Epithelial cell of esophagus (primary cell): ENCODE measurements at regions not wholly inside any gene's neighbourhood (a gene's known extent, or its start where the extent isn't known, plus 50 kb on each side); places are given as distances from the start of the nearest gene placed in this dataset.
"Not testable (repeated sequence)": the region's sequence is repeated elsewhere in the genome, so short reads cannot be mapped to it uniquely, and the experiment has no call there.

Experiments
- DNase-seq: peaks from one replicate; pipeline ENCODE4 v3.0.0; 2010; ENCODE audit warnings: low read depth
- H3K4me3 ChIP-seq: 2 replicates; pipeline ENCODE4 v1.5.1; 2011; ENCODE audit warnings: mild to moderate bottlenecking, low read length, control low read depth
- CTCF ChIP-seq: IDR thresholded peaks from 2 replicates; pipeline ENCODE4 v1.5.1; 2011; ENCODE audit warnings: low read depth, mild to moderate bottlenecking, low read length, control low read depth, inconsistent platforms; ENCODE audit not compliant: insufficient read depth; ENCODE audit errors: missing control alignments

- no peak for TF ChIP-seq CTCF
Measured at GRCh38 chr1:204775546-204775945, 90.0 kb upstream of the LRRN2 start.

GRCh38 chr1:204777591-204777990, 92.1 kb upstream of the LRRN2 start:
- TF ChIP-seq CTCF, result no peak
- no peak overlapping the region for H3K4me3 ChIP-seq
- DNase-seq, result no peak

More at GRCh38 chr1:204775546-204775945, 90.0 kb upstream of the LRRN2 start:
- no peak overlapping the region for H3K4me3 ChIP-seq
- no peak for DNase-seq

- no peak for DNase-seq
- no peak for TF ChIP-seq CTCF
Measured at GRCh38 chr1:204780630-204781029, 90.0 kb upstream of the NFASC start.

GRCh38 chr1:204782118-204782700, 88.5 kb upstream of the NFASC start:
- H3K4me3 ChIP-seq, result no peak overlapping the region
- DNase-seq, result no peak
- no peak for TF ChIP-seq CTCF

More at GRCh38 chr1:204780630-204781029, 90.0 kb upstream of the NFASC start:
- H3K4me3 ChIP-seq, result no peak overlapping the region

- DNase-seq, H3K4me3 ChIP-seq: not testable (repeated sequence)
Measured at GRCh38 chr1:204785023-204785422, 85.6 kb upstream of the NFASC start.

- no peak for DNase-seq
- TF ChIP-seq CTCF, result no peak
Measured at GRCh38 chr1:204788470-204788869, 82.2 kb upstream of the NFASC start.

GRCh38 chr1:204791453-204792353, 79.0 kb upstream of the NFASC start:
- DNase-seq, result peak; percentile 61
- H3K4me3 ChIP-seq, result no peak overlapping the region
- peak; percentile 69 for TF ChIP-seq CTCF

More at GRCh38 chr1:204788470-204788869, 82.2 kb upstream of the NFASC start:
- H3K4me3 ChIP-seq, result no peak overlapping the region
